ENCODE measurements at regions not wholly inside any gene's neighbourhood (a gene's known extent, or its start where the extent isn't known, plus 50 kb on each side); places are given as distances from the start of the nearest gene placed in this dataset.

GRCh38 chr5:104739905-104740304, 1177.3 kb upstream of the NUDT12 start:
- DNase-seq (no peak), ATAC-seq (no peak)
- H3K9me3 ChIP-seq (ENCODE audit: control insufficient read depth, low read length, poor library complexity, severe bottlenecking): no peaks in the 10 kb centered on the region
- H3K4me3 Mint-ChIP-seq: no peak overlapping the region
- H3K36me3 Mint-ChIP-seq (ENCODE audit: low read depth): no peaks in the 10 kb centered on the region
- H3K27me3 Mint-ChIP-seq: no peaks in the 10 kb centered on the region
- no peak overlapping the region for H3K27ac Mint-ChIP-seq
- H3K4me1 Mint-ChIP-seq: no peaks in the 10 kb centered on the region

- Mint-ChIP-seq H3K36me3 (ENCODE audit: low read depth) (no peaks in the 10 kb centered on the region), H3K4me1 (no peaks in the 10 kb centered on the region), H3K27me3 (no peaks in the 10 kb centered on the region), H3K4me3 (no peak overlapping the region), H3K27ac (no peak overlapping the region)
- no peaks in the 10 kb centered on the region for H3K9me3 ChIP-seq (ENCODE audit: control insufficient read depth, low read length, poor library complexity, severe bottlenecking)
- DNase-seq (no peak), ATAC-seq (no peak)
These were observed 1176.9 kb upstream of the NUDT12 start for GRCh38 chr5:104739503-104739902.

- DNase-seq: no peak
- no peaks in the 10 kb centered on the region for H3K4me1 Mint-ChIP-seq
- no peak for ATAC-seq
- H3K4me3 Mint-ChIP-seq: no peak overlapping the region
- H3K27me3 Mint-ChIP-seq: no peaks in the 10 kb centered on the region
- H3K36me3 Mint-ChIP-seq (ENCODE audit: low read depth): no peaks in the 10 kb centered on the region
- no peaks in the 10 kb centered on the region for H3K9me3 ChIP-seq (ENCODE audit: control insufficient read depth, low read length, poor library complexity, severe bottlenecking)
- H3K27ac Mint-ChIP-seq: no peak overlapping the region
These were observed 1173.5 kb upstream of the NUDT12 start for GRCh38 chr5:104736073-104736472.

GRCh38 chr5:104734046-104734445, 1171.5 kb upstream of the NUDT12 start:
- H3K9me3 ChIP-seq (ENCODE audit: control insufficient read depth, low read length, poor library complexity, severe bottlenecking): no peaks in the 10 kb centered on the region
- H3K4me1 Mint-ChIP-seq: no peaks in the 10 kb centered on the region
- H3K36me3 Mint-ChIP-seq (ENCODE audit: low read depth): no peaks in the 10 kb centered on the region
- no peaks in the 10 kb centered on the region for H3K27me3 Mint-ChIP-seq
- ATAC-seq: no peak
- no peak overlapping the region for H3K4me3 Mint-ChIP-seq
- no peak for DNase-seq
- H3K27ac Mint-ChIP-seq: no peak overlapping the region

- no peaks in the 10 kb centered on the region for H3K9me3 ChIP-seq (ENCODE audit: control insufficient read depth, low read length, poor library complexity, severe bottlenecking)
- Mint-ChIP-seq H3K4me1 (no peaks in the 10 kb centered on the region), H3K27ac (no peak overlapping the region), H3K27me3 (no peaks in the 10 kb centered on the region), H3K36me3 (ENCODE audit: low read depth) (no peaks in the 10 kb centered on the region), H3K4me3 (no peak overlapping the region)
- no peak for ATAC-seq
- no peak for DNase-seq
These were observed 1170.6 kb upstream of the NUDT12 start for GRCh38 chr5:104733063-104733669.

GRCh38 chr5:104731331-104731730, 1168.7 kb upstream of the NUDT12 start:
- no peak for DNase-seq
- Mint-ChIP-seq H3K36me3 (ENCODE audit: low read depth) (no peaks in the 10 kb centered on the region), H3K27ac (no peak overlapping the region), H3K4me3 (no peak overlapping the region), H3K27me3 (no peaks in the 10 kb centered on the region), H3K4me1 (no peaks in the 10 kb centered on the region)
- H3K9me3 ChIP-seq (ENCODE audit: control insufficient read depth, low read length, poor library complexity, severe bottlenecking): no peaks in the 10 kb centered on the region
- no peak for ATAC-seq

GRCh38 chr5:104708027-104708426, 1145.4 kb upstream of the NUDT12 start:
- peaks cover under 1% of the 10 kb centered on the region for H3K9me3 ChIP-seq (ENCODE audit: control insufficient read depth, low read length, poor library complexity, severe bottlenecking)
- no peaks in the 10 kb centered on the region for H3K4me1 Mint-ChIP-seq
- H3K27me3 Mint-ChIP-seq: no peaks in the 10 kb centered on the region
- DNase-seq (no peak), ATAC-seq (no peak)
- H3K36me3 Mint-ChIP-seq (ENCODE audit: low read depth): no peaks in the 10 kb centered on the region
- H3K27ac Mint-ChIP-seq: no peak overlapping the region
- no peak overlapping the region for H3K4me3 Mint-ChIP-seq

- no peak overlapping the region for H3K27ac Mint-ChIP-seq
- no peaks in the 10 kb centered on the region for H3K27me3 Mint-ChIP-seq
- H3K4me1 Mint-ChIP-seq: no peaks in the 10 kb centered on the region
- H3K36me3 Mint-ChIP-seq (ENCODE audit: low read depth): no peaks in the 10 kb centered on the region
- DNase-seq (no peak), ATAC-seq (no peak)
- peaks cover 2% of the 10 kb centered on the region for H3K9me3 ChIP-seq (ENCODE audit: control insufficient read depth, low read length, poor library complexity, severe bottlenecking)
- H3K4me3 Mint-ChIP-seq: no peak overlapping the region
These were observed 1144.0 kb upstream of the NUDT12 start for GRCh38 chr5:104706600-104706999.

- no peaks in the 10 kb centered on the region for H3K36me3 Mint-ChIP-seq (ENCODE audit: low read depth)
- H3K4me1 Mint-ChIP-seq: no peaks in the 10 kb centered on the region
- ATAC-seq (no peak), DNase-seq (no peak)
- no peaks in the 10 kb centered on the region for H3K27me3 Mint-ChIP-seq
- H3K27ac Mint-ChIP-seq: no peak overlapping the region
- H3K4me3 Mint-ChIP-seq: no peak overlapping the region
- peaks cover 2% of the 10 kb centered on the region for H3K9me3 ChIP-seq (ENCODE audit: control insufficient read depth, low read length, poor library complexity, severe bottlenecking)
These were observed 1139.6 kb upstream of the NUDT12 start for GRCh38 chr5:104702212-104702611.

- no peaks in the 10 kb centered on the region for H3K27me3 Mint-ChIP-seq
- H3K36me3 Mint-ChIP-seq (ENCODE audit: low read depth): no peaks in the 10 kb centered on the region
- DNase-seq: no peak
- H3K4me3 Mint-ChIP-seq: no peak overlapping the region
- H3K4me1 Mint-ChIP-seq: no peaks in the 10 kb centered on the region
- no peak for ATAC-seq
- H3K9me3 ChIP-seq (ENCODE audit: control insufficient read depth, low read length, poor library complexity, severe bottlenecking): peaks cover 2% of the 10 kb centered on the region
- H3K27ac Mint-ChIP-seq: no peak overlapping the region
These were observed 1136.8 kb upstream of the NUDT12 start for GRCh38 chr5:104699438-104699837.

GRCh38 chr5:104661256-104661655, 1098.7 kb upstream of the NUDT12 start:
- no peak for ATAC-seq

GRCh38 chr5:104659497-104659896, 1096.9 kb upstream of the NUDT12 start:
- DNase-seq: no peak

More at GRCh38 chr5:104661256-104661655, 1098.7 kb upstream of the NUDT12 start:
- H3K4me1 Mint-ChIP-seq: no peaks in the 10 kb centered on the region
- H3K4me3 Mint-ChIP-seq: no peak overlapping the region
- H3K27me3 Mint-ChIP-seq: no peaks in the 10 kb centered on the region
- no peak for DNase-seq
- H3K9me3 ChIP-seq (ENCODE audit: control insufficient read depth, low read length, poor library complexity, severe bottlenecking): no peaks in the 10 kb centered on the region
- H3K27ac Mint-ChIP-seq: no peak overlapping the region
- H3K36me3 Mint-ChIP-seq (ENCODE audit: low read depth): no peaks in the 10 kb centered on the region

GRCh38 chr5:104652271-104652861, 1089.8 kb upstream of the NUDT12 start:
- no peaks in the 10 kb centered on the region for H3K36me3 Mint-ChIP-seq (ENCODE audit: low read depth)
- DNase-seq (no peak), ATAC-seq (no peak)
- no peak overlapping the region for H3K4me3 Mint-ChIP-seq
- H3K4me1 Mint-ChIP-seq: no peaks in the 10 kb centered on the region
- H3K27me3 Mint-ChIP-seq: no peaks in the 10 kb centered on the region
- no peak overlapping the region for H3K27ac Mint-ChIP-seq
- H3K9me3 ChIP-seq (ENCODE audit: control insufficient read depth, low read length, poor library complexity, severe bottlenecking): no peaks in the 10 kb centered on the region

More at GRCh38 chr5:104659497-104659896, 1096.9 kb upstream of the NUDT12 start:
- Mint-ChIP-seq H3K4me3 (no peak overlapping the region), H3K4me1 (no peaks in the 10 kb centered on the region), H3K36me3 (ENCODE audit: low read depth) (no peaks in the 10 kb centered on the region), H3K27me3 (no peaks in the 10 kb centered on the region), H3K27ac (no peak overlapping the region)
- H3K9me3 ChIP-seq (ENCODE audit: control insufficient read depth, low read length, poor library complexity, severe bottlenecking): no peaks in the 10 kb centered on the region
- ATAC-seq: no peak

GRCh38 chr5:104650313-104651055, 1087.9 kb upstream of the NUDT12 start:
- Mint-ChIP-seq H3K4me3 (no peak overlapping the region), H3K27ac (no peak overlapping the region), H3K36me3 (ENCODE audit: low read depth) (no peaks in the 10 kb centered on the region), H3K4me1 (no peaks in the 10 kb centered on the region), H3K27me3 (no peaks in the 10 kb centered on the region)
- ATAC-seq (no peak), DNase-seq (no peak)
- H3K9me3 ChIP-seq (ENCODE audit: control insufficient read depth, low read length, poor library complexity, severe bottlenecking): no peaks in the 10 kb centered on the region
